Panc1 (cell line): ENCODE measurements at regions not wholly inside any gene's neighbourhood (a gene's known extent, or its start where the extent isn't known, plus 50 kb on each side); places are given as distances from the start of the nearest gene placed in this dataset.

Experiments
- ATAC-seq: fragments of 200-7000 bp; cut with Tn5 transposase; 2 replicates; pipeline ENCODE4 v1.9.1; 2020; ENCODE audit warnings: mild to moderate bottlenecking, moderate library complexity
- BruUV-seq: library from RNA; stranded (reverse); fragments of 400-500 nt; replicated peaks from 2 replicates; lab custom pipeline; 2021; lab: Mats Ljungman, UMichigan
- CTCF ChIA-PET: fragments of 300-600 bp; sonication (Branson Sonifier 250); formaldehyde crosslinking; loops from one replicate; lab custom pipeline; 2022; ENCODE audit warnings: antibody characterized with exemption; lab: Charles Lee
- POLR2A ChIA-PET: fragments of 300-600 bp; sonication (Branson Sonifier 250); formaldehyde crosslinking; loops from one replicate; lab custom pipeline; 2022; ENCODE audit warnings: antibody characterized with exemption; lab: Charles Lee
- DNase-seq: peaks from one replicate; pipeline ENCODE4 v3.0.0-alpha.2; 2010; ENCODE audit warnings: low read depth, low spot score
- H3K27ac ChIP-seq: 2 replicates; pipeline ENCODE4 v1.5.1; 2011; ENCODE audit warnings: mild to moderate bottlenecking, low read length, inconsistent platforms
- H3K27me3 ChIP-seq: fragments of 200-500 bp; sonication (Bioruptor generic); 2 replicates; pipeline ENCODE4 v1.6.0; 2014; ENCODE audit warnings: low read length, inconsistent platforms; ENCODE audit not compliant: control insufficient read depth, insufficient read depth
- H3K36me3 ChIP-seq: fragments of 200-500 bp; sonication (Bioruptor generic); 2 replicates; pipeline ENCODE4 v1.5.1; 2014; ENCODE audit warnings: inconsistent platforms, mild to moderate bottlenecking, low read length, moderate library complexity; ENCODE audit not compliant: control insufficient read depth, insufficient read depth
- H3K4me1 ChIP-seq: 2 replicates; pipeline ENCODE4 v1.5.1; 2011; ENCODE audit warnings: inconsistent platforms, mild to moderate bottlenecking, low read length, moderate library complexity; ENCODE audit not compliant: control insufficient read depth, insufficient read depth
- H3K4me3 ChIP-seq, 2 experiments: 2 replicates each; pipeline ENCODE4 v1.5.1; 2011 to 2012; ENCODE audit warnings: low read depth in 2 of 2, low read length in 2 of 2, mild to moderate bottlenecking in 2 of 2, inconsistent platforms in 1 of 2, moderate library complexity in 1 of 2
- H3K9me3 ChIP-seq: fragments of 200-500 bp; sonication (Bioruptor generic); 2 replicates; pipeline ENCODE4 v1.5.1; 2014; ENCODE audit warnings: low read depth, mild to moderate bottlenecking, inconsistent platforms, low read length, moderate library complexity; ENCODE audit not compliant: control insufficient read depth, insufficient read depth
- POLR2AphosphoS5 ChIP-seq: IDR thresholded peaks from 2 replicates; pipeline ENCODE4 v1.6.1; 2012; ENCODE audit warnings: mild to moderate bottlenecking, low read depth, low read length, moderate library complexity
- SIN3A ChIP-seq: IDR thresholded peaks from 2 replicates; pipeline ENCODE4 v1.6.1; 2012; ENCODE audit warnings: low read depth, mild to moderate bottlenecking, low read length, moderate library complexity, borderline replicate concordance; ENCODE audit not compliant: insufficient read depth
- TCF7L2 ChIP-seq: IDR thresholded peaks from 2 replicates; pipeline ENCODE4 v1.6.1; 2011; ENCODE audit warnings: mild to moderate bottlenecking, low read depth, low read length, inconsistent platforms
- in situ Hi-C: cut with HindIII; loops from 2 replicates; pipeline ENCODE4 v1.10.0; 2016; ENCODE audit warnings: low sequenced_read_pairs, low pct_unique_long_range_greater_than_20kb
- intact Hi-C: fragments of 100-400 bp; cut with micrococcal nuclease; formaldehyde crosslinking; loops from one replicate; pipeline ENCODE4 v1.10.0; 2022; ENCODE audit not compliant: unreplicated experiment
- TF ChIP-seq, protein P1 (sequence below), 2 experiments: IDR thresholded peaks; 2 replicates each; pipeline ENCODE4 v1.6.1; 2011 to 2012; ENCODE audit warnings: low read depth in 2 of 2, control low read depth in 1 of 2, low read length in 1 of 2, mild to moderate bottlenecking in 1 of 2, moderate library complexity in 1 of 2; ENCODE audit not compliant: insufficient read depth in 1 of 2
- TF ChIP-seq, protein P2 (sequence below): fragments of 450-650 bp; IDR thresholded peaks from 2 replicates; pipeline ENCODE4 v1.5.1; 2017; ENCODE audit warnings: mild to moderate bottlenecking

DNA sequence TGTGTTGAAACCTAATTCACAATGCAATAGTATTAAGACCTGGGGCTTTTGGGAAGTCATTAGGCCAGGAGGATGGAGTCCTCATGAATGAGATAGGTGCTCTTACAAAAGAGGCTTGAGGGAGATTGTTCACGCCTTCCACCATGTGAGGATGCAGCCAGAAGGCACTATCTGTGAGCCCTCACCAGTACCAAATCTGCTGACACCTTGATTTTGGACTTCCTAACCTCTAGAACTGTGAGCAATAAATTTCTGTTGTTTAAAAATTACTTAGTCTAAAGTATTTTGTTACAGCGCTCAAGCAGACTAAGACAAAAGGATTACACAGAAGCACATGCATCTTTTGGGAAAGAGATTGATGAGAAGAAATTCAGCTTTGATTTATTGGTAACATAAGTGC, 232.9 kb upstream of the NR4A3 start:
- Histone ChIP-seq H3K27ac (no peak overlapping the region), H3K27me3 (no peaks in the 10 kb centered on the region), H3K4me1 (no peaks in the 10 kb centered on the region), H3K9me3 (no peaks in the 10 kb centered on the region), H3K4me3 (no peak overlapping the region), H3K36me3 (no peaks in the 10 kb centered on the region)
- ATAC-seq (no peak), DNase-seq (no peak)
- in situ Hi-C loops, result no loop called here
- intact Hi-C loops, result no loop called here
- TF ChIP-seq POLR2AphosphoS5 (no peak), SIN3A (no peak), TCF7L2 (no peak)
- TF ChIP-seq, protein P1, sequence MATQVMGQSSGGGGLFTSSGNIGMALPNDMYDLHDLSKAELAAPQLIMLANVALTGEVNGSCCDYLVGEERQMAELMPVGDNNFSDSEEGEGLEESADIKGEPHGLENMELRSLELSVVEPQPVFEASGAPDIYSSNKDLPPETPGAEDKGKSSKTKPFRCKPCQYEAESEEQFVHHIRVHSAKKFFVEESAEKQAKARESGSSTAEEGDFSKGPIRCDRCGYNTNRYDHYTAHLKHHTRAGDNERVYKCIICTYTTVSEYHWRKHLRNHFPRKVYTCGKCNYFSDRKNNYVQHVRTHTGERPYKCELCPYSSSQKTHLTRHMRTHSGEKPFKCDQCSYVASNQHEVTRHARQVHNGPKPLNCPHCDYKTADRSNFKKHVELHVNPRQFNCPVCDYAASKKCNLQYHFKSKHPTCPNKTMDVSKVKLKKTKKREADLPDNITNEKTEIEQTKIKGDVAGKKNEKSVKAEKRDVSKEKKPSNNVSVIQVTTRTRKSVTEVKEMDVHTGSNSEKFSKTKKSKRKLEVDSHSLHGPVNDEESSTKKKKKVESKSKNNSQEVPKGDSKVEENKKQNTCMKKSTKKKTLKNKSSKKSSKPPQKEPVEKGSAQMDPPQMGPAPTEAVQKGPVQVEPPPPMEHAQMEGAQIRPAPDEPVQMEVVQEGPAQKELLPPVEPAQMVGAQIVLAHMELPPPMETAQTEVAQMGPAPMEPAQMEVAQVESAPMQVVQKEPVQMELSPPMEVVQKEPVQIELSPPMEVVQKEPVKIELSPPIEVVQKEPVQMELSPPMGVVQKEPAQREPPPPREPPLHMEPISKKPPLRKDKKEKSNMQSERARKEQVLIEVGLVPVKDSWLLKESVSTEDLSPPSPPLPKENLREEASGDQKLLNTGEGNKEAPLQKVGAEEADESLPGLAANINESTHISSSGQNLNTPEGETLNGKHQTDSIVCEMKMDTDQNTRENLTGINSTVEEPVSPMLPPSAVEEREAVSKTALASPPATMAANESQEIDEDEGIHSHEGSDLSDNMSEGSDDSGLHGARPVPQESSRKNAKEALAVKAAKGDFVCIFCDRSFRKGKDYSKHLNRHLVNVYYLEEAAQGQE (IDR thresholded peaks at IDR 0.05; ENCODE audit: insufficient read depth in 1 of 2, low read depth in 2 of 2, low read length in 1 of 2), result no peak
- TF ChIP-seq, protein P2, sequence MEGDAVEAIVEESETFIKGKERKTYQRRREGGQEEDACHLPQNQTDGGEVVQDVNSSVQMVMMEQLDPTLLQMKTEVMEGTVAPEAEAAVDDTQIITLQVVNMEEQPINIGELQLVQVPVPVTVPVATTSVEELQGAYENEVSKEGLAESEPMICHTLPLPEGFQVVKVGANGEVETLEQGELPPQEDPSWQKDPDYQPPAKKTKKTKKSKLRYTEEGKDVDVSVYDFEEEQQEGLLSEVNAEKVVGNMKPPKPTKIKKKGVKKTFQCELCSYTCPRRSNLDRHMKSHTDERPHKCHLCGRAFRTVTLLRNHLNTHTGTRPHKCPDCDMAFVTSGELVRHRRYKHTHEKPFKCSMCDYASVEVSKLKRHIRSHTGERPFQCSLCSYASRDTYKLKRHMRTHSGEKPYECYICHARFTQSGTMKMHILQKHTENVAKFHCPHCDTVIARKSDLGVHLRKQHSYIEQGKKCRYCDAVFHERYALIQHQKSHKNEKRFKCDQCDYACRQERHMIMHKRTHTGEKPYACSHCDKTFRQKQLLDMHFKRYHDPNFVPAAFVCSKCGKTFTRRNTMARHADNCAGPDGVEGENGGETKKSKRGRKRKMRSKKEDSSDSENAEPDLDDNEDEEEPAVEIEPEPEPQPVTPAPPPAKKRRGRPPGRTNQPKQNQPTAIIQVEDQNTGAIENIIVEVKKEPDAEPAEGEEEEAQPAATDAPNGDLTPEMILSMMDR, result no peak
- ChIA-PET CTCF (no interaction called here), POLR2A (no interaction called here)
- BruUV-seq, result no TSS peak

DNA sequence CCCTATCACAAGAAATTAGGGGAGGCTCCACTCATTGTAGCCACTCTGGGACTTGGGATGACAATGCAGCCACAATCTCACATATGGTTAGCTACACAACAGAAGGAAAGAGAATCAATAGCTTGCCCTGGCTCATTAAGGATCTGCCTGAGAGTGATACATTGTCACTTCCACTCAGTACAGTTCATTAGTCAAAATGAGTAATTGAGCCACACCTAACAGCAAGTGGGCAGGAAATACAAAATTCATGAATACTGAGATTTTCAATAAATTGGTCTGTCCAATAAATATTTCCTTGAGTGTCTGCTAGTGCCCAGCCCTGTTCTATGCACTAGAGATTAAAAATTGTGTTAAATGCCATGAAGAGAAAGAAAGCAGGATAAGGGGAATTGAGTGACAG, 231.3 kb upstream of the NR4A3 start:
- DNase-seq, result no peak
- in situ Hi-C loops, result no loop called here
- H3K4me1 ChIP-seq, result no peaks in the 10 kb centered on the region
- H3K27me3 ChIP-seq, result no peaks in the 10 kb centered on the region
- intact Hi-C loops, result no loop called here
- no peak overlapping the region for H3K27ac ChIP-seq
- no TSS peak for BruUV-seq
- ChIA-PET CTCF (no interaction called here), POLR2A (no interaction called here)
- H3K36me3 ChIP-seq, result no peaks in the 10 kb centered on the region
- TF ChIP-seq SIN3A (no peak), POLR2AphosphoS5 (no peak), TCF7L2 (no peak)
- TF ChIP-seq, protein P2, result no peak
- TF ChIP-seq, protein P1 (IDR thresholded peaks at IDR 0.05; ENCODE audit: insufficient read depth in 1 of 2, low read depth in 2 of 2, low read length in 1 of 2), result no peak
- no peak overlapping the region for H3K4me3 ChIP-seq
- no peak for ATAC-seq
- H3K9me3 ChIP-seq, result no peaks in the 10 kb centered on the region
